ENCODE measurements at regions not wholly inside any gene's neighbourhood (a gene's known extent, or its start where the extent isn't known, plus 50 kb on each side); places are given as distances from the start of the nearest gene placed in this dataset.

DNA sequence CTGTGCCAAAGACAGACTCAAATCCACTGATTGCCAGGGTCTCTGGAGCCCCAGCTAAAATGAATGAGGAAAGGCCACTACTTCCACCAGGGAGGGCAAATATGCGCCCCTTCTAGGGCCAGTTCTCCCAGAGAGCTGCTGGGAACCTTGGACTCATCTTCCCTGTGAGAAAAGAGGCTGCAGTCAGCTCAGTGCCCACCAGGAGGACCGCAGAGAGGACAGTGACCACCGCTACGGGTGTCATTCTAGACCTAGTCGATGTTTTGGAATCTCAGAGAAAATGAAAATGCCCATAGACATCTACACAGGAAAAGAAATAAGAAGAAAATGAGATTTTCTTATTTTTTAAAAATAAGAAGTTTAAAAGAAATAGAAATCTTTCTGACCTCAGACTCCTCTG, 235.1 kb downstream of the UQCRFS1 start:
- H3K27ac ChIP-seq, result no peak overlapping the region
- ATAC-seq, result no peak
- no peak for DNase-seq
- H3K4me3 ChIP-seq, result no peak overlapping the region
- no peaks in the 10 kb centered on the region for H3K27me3 ChIP-seq
- intact Hi-C loops (cut with DNase I), result no loop called here
- no peaks in the 10 kb centered on the region for H3K36me3 ChIP-seq
- TF ChIP-seq, protein P1, sequence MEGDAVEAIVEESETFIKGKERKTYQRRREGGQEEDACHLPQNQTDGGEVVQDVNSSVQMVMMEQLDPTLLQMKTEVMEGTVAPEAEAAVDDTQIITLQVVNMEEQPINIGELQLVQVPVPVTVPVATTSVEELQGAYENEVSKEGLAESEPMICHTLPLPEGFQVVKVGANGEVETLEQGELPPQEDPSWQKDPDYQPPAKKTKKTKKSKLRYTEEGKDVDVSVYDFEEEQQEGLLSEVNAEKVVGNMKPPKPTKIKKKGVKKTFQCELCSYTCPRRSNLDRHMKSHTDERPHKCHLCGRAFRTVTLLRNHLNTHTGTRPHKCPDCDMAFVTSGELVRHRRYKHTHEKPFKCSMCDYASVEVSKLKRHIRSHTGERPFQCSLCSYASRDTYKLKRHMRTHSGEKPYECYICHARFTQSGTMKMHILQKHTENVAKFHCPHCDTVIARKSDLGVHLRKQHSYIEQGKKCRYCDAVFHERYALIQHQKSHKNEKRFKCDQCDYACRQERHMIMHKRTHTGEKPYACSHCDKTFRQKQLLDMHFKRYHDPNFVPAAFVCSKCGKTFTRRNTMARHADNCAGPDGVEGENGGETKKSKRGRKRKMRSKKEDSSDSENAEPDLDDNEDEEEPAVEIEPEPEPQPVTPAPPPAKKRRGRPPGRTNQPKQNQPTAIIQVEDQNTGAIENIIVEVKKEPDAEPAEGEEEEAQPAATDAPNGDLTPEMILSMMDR (IDR thresholded peaks at IDR 0.05), result no peak
- H3K4me1 ChIP-seq, result no peaks in the 10 kb centered on the region
- no peaks in the 10 kb centered on the region for H3K9me3 ChIP-seq

- Histone ChIP-seq H3K4me3 (no peak overlapping the region), H3K27ac (no peak overlapping the region), H3K4me1 (no peaks in the 10 kb centered on the region), H3K27me3 (no peaks in the 10 kb centered on the region), H3K36me3 (no peaks in the 10 kb centered on the region), H3K9me3 (no peaks in the 10 kb centered on the region)
- DNase-seq, result no peak
- TF ChIP-seq, protein P1 (IDR thresholded peaks at IDR 0.05), result no peak
- no peak for ATAC-seq
- intact Hi-C loops (cut with DNase I), result no loop called here
Measured at GRCh38 chr19:28972058-28972852, 240.7 kb downstream of the UQCRFS1 start.

GRCh38 chr19:28971513-28971912, 241.4 kb downstream of the UQCRFS1 start:
- no peaks in the 10 kb centered on the region for H3K9me3 ChIP-seq
- no peak for DNase-seq
- no peaks in the 10 kb centered on the region for H3K27me3 ChIP-seq
- H3K27ac ChIP-seq, result no peak overlapping the region
- intact Hi-C loops (cut with DNase I), result no loop called here
- no peak overlapping the region for H3K4me3 ChIP-seq
- TF ChIP-seq, protein P1 (IDR thresholded peaks at IDR 0.05), result no peak
- ATAC-seq, result no peak
- no peaks in the 10 kb centered on the region for H3K4me1 ChIP-seq
- no peaks in the 10 kb centered on the region for H3K36me3 ChIP-seq

DNA sequence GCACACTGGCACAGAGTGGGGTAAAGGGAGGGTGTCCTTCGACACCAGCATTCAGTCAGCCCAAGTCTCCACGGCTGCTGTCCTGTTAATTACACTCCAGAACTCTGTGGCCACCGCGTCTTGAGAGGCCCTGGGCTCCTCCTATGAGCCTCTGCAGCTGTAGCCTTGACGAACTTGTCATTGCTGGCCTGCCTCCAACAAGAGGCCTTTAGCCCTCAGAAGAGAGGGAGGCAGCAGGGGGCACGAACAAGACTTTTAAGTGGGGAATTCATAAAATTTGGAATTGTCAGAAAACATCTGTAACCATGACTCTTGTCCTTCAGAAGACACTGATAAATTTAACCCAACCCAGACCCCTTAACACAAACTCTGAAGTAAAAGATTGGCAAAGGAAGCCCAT, 241.9 kb downstream of the UQCRFS1 start:
- no peak for DNase-seq
- H3K36me3 ChIP-seq, result no peaks in the 10 kb centered on the region
- intact Hi-C loops (cut with DNase I), result no loop called here
- no peaks in the 10 kb centered on the region for H3K27me3 ChIP-seq
- no peak overlapping the region for H3K27ac ChIP-seq
- H3K9me3 ChIP-seq, result no peaks in the 10 kb centered on the region
- H3K4me1 ChIP-seq, result no peaks in the 10 kb centered on the region
- H3K4me3 ChIP-seq, result no peak overlapping the region
- no peak for ATAC-seq
- TF ChIP-seq, protein P1 (IDR thresholded peaks at IDR 0.05), result no peak

DNA sequence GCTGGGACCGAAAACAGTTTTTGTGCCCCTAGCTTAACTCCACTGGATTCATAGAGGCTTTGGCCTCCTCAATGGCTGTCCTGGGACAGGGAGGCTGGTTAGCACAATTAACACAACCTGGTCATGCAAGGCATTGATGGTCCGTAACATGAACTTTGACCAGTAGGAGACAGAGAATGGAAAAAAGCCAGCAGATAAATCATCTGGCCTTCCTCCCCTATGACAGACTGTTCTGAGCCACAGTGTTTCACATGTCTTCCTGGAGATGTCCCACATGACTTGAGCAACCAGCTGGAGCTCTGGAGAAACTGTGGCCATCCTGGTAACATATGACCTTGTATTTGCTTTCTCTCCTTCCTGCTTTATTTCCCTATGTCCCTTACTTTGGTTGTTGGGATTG, 244.2 kb downstream of the UQCRFS1 start:
- intact Hi-C loops (cut with DNase I), result no loop called here
- no peak overlapping the region for H3K27ac ChIP-seq

More for the DNA sequence above, 244.2 kb downstream of the UQCRFS1 start:
- Histone ChIP-seq H3K9me3 (no peaks in the 10 kb centered on the region), H3K4me1 (no peaks in the 10 kb centered on the region), H3K4me3 (no peak overlapping the region), H3K36me3 (no peaks in the 10 kb centered on the region), H3K27me3 (no peaks in the 10 kb centered on the region)
- ATAC-seq, result no peak
- TF ChIP-seq, protein P1 (IDR thresholded peaks at IDR 0.05), result no peak
- no peak for DNase-seq

Data from upper lobe of right lung (tissue), 1 donor.